GM18870 (cell line): ENCODE measurements at regions not wholly inside any gene's neighbourhood (a gene's known extent, or its start where the extent isn't known, plus 50 kb on each side); places are given as distances from the start of the nearest gene placed in this dataset.

ENCODE experiments used
- ATAC-seq: cut with Tn5 transposase; IDR thresholded peaks from one replicate; pipeline ENCODE4 v1.9.1; 2021; ENCODE audit warnings: moderate library complexity; ENCODE audit not compliant: unreplicated experiment

DNA sequence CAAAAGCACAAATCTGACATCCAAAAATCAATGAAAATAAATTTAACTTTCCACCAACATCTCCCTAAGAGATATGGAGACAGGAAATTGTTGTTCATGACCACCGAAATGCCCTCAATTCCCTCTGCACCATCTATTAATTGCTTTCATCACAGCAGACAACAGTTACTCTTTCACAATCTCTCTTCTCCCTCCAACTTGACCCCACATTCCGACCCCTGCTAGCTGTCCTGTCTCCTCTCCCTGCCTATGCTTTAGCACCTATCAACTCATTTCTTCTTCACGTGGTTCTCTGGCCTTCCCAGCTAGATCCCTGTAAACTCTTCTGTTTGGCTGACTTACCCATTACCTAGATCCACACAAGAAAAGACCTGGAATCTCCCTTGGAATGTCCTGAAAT is 173.9 kb upstream of the ADAMTS9 start:
- ATAC-seq: no peak

DNA sequence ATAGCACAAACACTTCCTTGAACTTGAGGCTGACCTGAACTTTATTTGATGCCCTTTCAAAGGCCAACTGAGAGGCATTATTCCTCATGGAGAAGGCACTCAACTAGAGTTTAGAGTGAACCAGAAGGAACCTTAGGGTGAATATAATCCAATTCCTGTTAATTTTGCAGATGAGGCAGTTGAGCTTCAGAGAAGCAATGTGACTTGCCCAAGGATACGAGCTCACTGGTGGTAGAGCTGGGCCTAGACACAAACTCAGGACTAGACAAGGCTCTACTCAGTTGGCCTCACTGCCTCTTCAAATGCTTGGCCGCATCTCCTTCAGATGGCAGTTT is 172.7 kb upstream of the ADAMTS9 start:
- ATAC-seq: no peak

DNA sequence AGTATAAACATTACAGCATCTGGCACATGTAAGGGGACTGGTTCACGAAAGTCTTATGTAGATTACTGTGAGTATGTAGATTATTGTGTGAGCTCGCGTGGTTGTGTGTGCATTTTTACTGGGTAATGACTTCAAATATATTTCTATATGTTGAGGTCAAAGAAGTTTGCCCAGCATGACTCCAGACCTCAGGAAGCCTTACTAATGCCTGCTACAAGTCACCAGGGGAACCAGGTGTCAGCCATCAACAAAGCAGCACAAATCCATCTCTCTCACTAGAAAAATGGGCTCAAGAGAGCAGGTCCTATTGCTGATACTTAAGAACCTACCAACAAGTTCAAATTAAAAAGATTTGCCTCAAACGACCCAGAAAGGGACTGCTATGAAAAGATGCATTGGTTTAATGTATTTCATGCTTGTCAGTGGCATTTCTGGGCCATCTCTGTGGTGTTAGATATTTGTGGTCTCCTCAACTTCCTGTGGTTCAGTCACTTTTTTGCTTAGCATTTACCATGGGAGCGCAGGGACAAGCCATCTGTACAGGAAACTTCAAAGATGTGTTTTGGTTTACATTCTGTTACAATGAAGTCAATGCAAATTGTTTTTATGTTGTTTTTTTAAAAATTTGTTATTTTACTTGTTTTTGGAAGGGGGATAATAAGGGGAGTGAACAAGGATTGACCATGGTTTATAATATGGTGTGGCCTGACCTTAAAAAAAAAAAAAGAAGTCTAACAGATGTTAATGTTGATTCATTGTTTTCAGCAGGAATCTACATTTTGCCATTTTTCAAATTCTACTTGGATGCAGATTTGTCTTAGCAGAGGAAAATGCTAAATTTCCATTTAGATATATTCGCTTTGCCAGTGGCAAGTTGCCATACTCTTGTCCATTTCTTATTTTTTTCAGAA is 172.1 kb upstream of the ADAMTS9 start:
- no peak for ATAC-seq

DNA sequence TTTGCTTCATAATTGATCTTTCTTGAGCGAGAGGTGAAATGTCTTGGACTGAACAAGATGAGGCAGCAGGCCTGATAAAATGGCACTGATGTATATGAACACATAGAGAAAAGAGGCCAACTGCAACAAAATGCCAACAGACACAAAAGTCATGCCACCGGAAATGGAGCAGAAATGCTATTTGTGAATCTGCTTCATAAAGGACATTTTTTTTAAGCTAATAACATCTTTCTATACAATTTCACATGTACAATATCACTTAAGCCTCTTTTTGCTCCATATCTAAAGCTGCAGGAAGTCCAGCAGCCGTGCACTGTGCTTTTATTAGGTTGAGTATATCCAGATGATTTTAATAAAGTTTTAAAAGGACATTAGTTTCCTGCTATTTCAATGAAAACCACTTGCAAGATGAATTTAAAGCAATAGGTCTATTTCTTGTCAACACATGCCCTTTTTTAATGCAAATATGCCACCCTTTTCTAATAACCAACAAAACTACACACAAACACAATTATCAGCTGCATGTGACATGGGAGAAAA is 169.2 kb upstream of the ADAMTS9 start:
- no peak for ATAC-seq

DNA sequence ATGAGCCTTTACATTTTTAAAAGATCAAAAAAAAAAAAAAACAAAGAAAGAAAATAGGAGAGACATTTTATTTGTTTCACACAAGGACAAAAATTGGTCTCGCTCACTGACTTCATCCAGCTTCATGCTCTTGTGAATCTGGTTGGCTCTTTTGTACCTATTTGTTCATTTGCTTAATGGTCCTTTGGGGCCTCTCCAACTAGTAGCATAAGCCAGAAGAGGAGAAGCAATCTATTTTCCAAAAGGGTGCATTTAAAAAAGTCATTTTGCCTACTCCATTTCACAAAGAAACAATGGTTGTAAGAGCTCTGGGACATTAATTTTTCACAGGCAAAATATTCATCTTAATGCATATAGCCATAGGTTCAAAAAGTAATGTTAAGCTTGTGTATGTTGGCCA is 168.3 kb upstream of the ADAMTS9 start:
- no peak for ATAC-seq

DNA sequence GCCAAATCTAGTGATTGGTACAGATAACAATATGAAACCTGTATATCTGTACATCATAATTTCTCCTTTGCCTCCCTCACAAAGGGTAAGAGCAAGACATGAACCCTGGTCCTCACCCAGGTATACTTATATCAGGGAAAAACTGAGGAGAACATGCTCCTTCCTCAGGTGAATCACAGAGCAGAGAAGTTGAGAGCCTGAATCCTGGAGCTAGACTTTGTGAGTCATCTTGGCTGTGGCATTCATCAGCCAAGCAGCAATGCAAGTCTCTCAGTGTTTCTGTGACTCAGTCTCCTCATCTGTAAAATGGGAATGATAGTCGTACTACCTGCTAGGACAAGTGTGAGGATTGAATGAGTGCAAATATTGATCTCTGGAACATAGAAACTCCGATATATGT is 165.7 kb upstream of the ADAMTS9 start:
- ATAC-seq: no peak

DNA sequence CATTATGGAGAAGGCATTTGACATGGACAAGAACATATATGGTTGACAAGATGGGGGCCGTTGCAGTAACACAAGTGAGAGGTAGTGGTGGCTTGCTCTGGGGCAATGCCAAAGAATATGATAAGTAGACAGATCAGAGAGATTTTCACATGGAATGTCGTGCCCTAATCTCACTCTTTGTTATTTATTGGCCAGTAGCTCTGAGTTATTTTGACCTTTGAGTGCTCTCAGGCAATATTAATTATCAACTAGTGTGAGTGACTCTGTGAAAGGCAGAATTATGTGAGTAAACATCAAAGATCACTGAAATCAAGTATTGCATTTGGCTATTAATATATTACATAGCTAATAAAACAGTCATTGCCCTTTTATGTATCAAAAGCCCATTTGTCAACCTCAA is 164.9 kb upstream of the ADAMTS9 start:
- no peak for ATAC-seq

DNA sequence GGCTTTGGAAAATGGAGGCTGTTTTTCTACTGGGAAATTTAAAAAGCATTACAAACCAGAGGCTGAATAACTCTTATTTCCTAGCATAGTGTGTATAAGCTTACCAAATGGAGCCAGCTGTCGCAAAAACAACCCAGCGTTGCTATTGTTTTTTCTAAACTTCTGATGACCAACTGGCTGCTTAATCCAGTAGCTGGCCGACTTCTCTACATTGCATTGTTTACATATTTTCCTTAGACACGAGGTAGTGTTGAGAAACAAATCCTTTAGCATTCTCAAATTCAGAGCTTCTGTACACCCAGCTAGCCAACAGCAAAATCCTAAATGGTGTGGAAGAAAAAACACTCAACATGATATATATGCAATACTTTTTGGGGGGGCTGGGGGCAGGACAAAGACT is 161.0 kb upstream of the ADAMTS9 start:
- ATAC-seq: no peak

DNA sequence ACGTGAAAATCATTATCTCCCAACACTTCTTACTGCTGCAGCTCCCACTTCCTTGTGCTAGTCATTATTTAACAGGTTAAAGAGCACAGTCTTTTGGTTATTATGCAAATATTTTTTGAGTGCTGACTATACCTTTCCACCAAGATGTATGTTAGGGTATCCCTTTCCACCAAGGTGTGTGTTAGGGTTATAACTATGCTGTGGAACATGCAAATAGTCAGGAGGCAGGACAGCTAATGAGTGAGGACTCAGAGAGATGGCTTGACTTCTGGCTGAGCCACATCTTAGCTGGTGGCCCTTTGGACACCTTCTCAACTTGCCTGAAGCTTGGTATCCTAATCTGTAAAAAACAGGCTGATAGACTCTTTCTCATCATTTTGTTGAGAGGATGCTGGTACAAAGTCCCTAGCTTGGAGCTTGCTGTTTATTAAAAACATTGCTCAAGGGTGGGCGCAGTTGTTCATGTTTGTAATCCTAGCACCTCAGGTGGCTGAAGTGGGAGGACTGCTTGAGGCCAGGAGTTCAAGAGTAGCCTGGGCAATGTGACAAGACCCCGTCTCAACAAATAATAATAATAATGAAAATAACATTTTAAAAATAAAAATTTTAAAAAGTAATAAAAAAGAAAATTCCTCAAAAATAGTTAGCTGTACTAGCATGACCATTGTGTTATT is 160.5 kb upstream of the ADAMTS9 start:
- ATAC-seq: no peak

DNA sequence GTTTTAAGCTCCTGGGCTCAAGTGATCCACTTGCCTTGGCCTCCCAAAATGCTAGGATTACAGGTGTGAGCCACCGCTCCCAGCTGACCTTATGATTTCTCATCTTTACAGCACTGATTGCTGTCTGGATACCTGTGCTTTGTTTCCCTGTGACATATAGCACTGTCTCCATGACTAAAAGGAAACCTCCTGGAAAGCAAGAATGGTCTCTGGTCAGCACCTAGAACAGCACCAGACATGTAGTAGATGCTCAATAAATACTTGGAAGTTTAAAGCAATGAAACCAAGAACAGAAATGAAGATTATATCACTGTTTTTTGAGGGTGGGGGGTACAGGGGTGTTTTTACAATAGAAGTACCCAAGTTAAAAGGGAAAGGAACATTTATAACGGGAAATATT is 156.8 kb upstream of the ADAMTS9 start:
- no peak for ATAC-seq

DNA sequence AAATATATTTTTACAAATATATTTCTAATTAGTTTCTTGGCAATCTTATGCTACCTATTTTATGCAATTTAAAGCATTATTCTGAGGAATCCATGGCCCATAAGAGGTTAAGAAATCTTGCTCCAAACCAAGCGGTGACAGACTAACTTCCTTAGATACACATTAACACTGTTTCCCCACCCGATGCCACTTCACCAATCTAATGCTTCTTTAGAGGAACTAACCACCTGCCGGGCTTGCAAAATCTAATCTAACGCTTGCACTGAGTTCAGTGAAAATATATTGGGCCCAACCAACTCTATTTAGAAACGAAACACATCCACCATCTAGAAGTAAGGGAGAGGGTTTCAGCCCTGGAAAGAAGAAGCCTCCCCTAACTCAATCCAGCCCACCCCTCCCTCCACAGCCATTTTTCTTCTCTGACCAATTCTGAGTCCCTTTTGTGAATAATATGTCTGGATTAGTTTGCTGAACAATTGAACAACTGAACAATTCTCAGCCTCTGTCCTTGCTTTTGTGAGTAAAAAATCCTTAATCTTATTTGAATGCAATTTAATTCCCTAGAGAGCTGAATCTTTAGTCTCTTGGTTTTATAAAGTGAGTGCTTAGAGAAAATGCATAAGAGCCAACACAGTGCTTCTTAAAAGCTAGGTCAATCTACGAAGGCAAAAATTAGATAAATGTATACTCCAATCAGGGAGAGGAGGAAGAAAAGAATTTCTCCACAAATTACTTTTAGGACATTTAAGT is 150.4 kb upstream of the ADAMTS9 start:
- no peak for ATAC-seq

DNA sequence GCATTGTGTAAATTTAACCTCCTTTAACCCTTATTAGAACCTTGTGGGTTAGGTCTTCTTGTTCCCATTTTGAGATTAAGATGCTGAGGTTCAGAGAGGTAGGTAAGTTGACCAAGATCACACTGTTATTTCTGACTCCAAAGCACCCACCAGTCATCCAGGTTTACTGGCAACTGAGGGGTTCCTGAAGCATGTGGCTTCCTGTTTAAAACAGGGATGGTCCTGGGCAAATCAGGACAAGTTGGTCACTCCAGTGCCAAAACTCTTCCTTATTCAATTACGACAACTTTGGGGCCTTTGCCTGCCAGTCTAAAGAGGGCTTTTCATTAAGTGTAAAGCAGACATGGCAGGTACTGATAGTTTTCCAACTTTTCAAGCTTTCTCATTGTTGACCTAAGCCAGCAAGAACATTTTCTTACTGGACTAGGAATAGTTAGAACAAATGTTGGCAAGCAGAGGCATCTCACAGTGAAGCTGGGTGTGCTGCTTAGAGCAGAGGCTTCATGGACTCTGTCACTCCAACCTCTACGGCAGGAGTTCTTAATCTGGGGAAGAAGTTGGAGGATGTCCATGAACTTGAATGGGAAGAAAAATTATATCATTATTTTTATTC is 149.4 kb upstream of the ADAMTS9 start:
- ATAC-seq: no peak

DNA sequence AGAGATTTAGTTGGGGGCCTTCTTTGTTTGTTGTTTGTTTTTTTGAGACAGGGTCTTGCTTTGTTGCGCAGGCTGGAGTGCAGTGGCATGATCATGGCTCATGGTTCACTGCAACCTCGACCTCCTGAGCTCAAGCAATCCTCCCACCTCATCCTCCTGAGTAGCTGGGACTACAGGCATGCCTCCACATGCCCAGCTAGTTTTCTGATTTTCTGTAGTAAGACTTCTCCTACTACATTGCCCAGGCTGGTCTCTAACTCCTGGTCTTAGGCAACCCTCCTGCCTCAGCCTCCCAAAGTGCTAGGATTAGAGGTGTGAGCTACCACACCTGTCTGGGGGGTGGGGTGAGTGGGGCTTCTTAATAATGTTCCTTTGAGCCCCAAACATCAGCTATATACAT is 148.3 kb upstream of the ADAMTS9 start:
- ATAC-seq: no peak

DNA sequence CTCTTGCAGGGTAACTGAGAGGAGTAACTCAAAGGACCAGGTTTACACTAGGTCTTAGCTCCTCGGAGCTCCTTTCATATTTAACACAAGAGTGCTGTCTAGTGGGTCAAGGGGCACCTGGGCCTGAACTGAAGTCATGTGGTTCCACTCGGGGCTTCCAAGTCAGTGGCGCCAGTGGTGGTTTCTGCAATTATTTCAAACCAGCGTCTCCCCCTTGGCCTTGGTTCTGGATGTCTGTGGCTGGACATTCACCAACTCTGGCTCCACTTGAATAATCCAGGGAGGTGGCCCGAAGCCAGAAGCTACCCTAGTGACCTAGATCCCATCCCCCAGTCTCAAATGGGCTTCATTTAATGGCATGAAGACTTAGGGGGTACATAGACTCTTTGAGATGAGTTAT is 144.3 kb upstream of the ADAMTS9 start:
- no peak for ATAC-seq

DNA sequence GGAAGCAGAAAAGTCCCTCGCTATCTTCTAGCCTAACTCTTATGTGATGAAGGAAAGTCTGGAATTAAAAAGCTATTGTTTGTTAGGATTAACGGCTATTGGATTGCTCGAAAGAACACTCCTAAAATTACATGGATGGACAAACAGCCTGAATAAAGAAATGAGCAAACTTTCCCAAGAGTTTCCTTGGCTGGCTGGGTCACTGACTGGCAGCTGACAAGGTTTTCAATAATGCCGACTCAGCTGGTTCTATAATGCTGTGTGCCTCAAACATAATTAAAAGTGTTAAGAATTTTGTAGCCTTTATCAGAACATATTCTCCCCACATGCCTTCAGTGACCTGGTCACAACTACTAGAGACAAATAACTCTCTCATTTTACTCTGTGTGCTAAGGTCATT is 142.9 kb upstream of the ADAMTS9 start:
- ATAC-seq: no peak

DNA sequence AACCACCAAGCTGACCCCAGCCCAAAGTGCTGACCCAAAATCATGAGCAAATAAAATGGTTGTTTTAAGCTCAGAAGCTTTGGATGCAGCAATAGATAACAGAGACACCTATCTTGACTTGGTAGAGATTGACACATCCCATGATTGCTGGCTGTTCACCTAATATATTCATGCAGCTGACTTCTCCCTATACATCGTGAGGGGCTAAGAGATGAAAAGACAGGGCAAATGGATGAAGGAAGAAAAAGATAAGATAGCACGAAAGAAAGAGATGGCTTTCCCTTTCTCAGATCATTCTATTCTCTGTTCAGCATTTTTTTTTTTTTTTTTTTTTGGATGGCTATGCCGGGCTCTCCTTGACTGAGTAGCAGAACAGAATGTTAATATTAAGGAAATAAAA is 141.5 kb upstream of the ADAMTS9 start:
- ATAC-seq: no peak

DNA sequence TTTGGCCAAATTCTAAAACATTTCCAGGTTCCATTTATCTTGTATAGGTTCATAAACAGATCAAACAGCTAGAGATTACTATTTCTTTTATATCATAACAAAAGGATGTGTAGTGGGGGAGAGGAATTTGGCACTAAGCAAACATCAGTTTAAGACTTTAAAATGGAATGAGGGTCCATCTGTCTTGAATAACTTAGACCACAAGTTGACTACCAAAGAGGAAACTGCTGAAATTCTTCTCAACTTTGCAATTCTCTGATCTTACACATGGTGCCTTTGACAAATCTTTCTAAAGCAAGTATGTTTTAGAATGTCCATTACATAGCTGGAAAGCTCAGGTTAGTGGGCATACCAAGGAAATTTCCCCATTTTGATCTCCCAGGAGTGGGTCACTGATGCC is 140.5 kb upstream of the ADAMTS9 start:
- no peak for ATAC-seq

DNA sequence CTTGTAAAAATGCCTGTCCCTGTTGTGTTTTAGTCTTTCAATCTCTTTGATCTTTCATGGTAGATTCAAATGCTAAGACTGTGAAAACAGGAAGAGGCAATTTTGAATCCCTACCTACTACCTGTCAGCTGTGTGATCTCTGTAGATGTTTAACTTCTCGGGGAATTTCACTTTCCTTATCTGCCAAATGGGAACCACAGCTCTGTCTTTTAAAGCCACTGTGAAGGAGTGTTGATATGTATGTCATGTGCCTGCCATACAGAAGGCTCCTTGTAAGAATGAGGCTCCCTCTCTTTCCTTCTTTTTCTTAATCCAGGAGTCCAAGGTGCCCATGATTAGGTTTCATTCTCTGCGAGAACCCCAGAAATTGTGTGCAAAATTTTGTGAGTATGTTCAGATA is 139.6 kb upstream of the ADAMTS9 start:
- ATAC-seq: peak; percentile 82

DNA sequence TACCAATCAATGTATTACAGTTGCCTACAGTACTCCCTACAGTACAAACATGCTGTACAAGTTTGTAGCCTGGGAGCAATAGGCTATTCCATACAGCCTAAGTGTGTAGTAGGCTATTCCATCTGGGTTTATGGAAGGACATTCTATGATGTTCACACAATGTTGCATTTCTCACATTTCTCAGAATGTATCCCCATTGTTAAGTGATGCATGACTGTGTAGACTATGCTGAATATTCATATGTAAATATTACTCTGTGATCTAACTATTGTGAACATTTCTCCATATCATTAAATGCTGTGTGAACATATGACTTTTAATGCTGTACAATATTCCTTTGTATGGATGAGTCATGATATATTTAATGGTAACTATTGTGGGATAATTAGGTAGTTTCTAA is 139.2 kb upstream of the ADAMTS9 start:
- no peak for ATAC-seq

DNA sequence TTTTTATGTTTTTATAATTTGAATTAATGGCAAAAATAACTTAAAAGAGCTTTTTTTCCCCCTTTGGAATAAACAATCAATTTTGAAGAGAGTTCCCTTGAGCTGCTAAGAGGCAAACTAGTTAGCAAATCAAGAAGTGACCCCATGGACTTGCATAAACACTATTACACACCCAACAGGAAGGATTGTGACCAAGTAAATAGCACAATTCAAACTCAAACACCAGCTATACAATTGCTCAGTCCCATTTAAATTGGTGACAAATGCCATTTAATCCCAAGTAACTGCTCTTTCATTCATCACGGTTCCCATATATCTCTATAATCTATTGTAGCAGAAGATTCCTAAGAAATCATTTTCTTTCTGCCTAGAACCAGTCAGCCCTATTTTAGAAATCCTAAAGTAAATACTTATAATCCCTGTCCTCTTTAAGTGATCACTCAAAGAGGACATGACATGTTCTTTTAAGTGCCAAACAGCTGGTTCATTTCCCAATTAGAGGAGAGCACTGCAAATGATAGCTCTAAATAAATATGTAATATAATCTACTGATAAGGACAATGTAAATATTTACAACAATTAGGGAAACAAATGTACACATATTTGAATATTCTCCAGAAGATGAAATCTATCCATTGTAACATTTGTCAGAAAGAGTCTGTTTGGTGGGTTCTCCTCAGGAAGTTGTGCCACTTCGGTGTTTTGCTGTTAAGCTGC is 137.8 kb upstream of the ADAMTS9 start:
- no peak for ATAC-seq
